GM12878 (cell line): ENCODE measurements at regions not wholly inside any gene's neighbourhood (a gene's known extent, or its start where the extent isn't known, plus 50 kb on each side); places are given as distances from the start of the nearest gene placed in this dataset.
A peak's percentile ranks its signal among the peaks of the same experiment; 100 is the strongest.

Experiments
- ATAC-seq: fragments of 200-7000 bp; cut with Tn5 transposase; 3 replicates; pipeline ENCODE4 v1.9.1; 2020; ENCODE audit warnings: mild to moderate bottlenecking, moderate library complexity
- BruUV-seq: library from RNA; stranded (reverse); fragments of 400-500 nt; replicated peaks from 2 replicates; lab custom pipeline; 2021; lab: Mats Ljungman, UMichigan
- CTCF ChIA-PET: fragments of 300-600 bp; sonication (Branson Sonifier 250); formaldehyde crosslinking; extraction: SDS; loops from one replicate; lab custom pipeline; 2021; ENCODE audit warnings: inconsistent platforms; lab: Yijun Ruan, JAX
- POLR2A ChIA-PET: fragments of 350-600 bp; formaldehyde crosslinking; extraction: SDS; loops from one replicate; lab custom pipeline; 2021; ENCODE audit warnings: inconsistent platforms; lab: Charles Lee
- RAD21 ChIA-PET: fragments of 300-600 bp; sonication (Branson Sonifier 250); formaldehyde crosslinking; loops from one replicate; lab custom pipeline; 2023; ENCODE audit warnings: antibody characterized with exemption; ENCODE audit not compliant: unreplicated experiment; lab: Charles Lee
- SMC1A ChIA-PET: fragments of 300-600 bp; sonication (Branson Sonifier 250); formaldehyde crosslinking; loops from one replicate; lab custom pipeline; 2023; ENCODE audit not compliant: unreplicated experiment, uncharacterized antibody; lab: Charles Lee
- DNase-seq: peaks from one replicate; pipeline ENCODE4 v3.0.0-alpha.2; 2011; ENCODE audit warnings: low read depth, low spot score
- FAIRE-seq: peaks from 3 replicates; lab custom pipeline; 2011; peaks lifted over from hg19 to GRCh38; lab: Jason Lieb, UNC
- H2AFZ ChIP-seq: 2 replicates; pipeline ENCODE4 v1.6.0; 2011; ENCODE audit warnings: low read depth, low read length, control low read depth; ENCODE audit not compliant: control insufficient read depth
- H3K27ac ChIP-seq: 2 replicates; pipeline ENCODE4 v1.5.1; 2011; ENCODE audit warnings: control low read depth; ENCODE audit not compliant: control insufficient read depth, insufficient read depth
- H3K27me3 ChIP-seq, 2 experiments: replicated peaks in 1 of 2; 2 replicates each; pipeline versions ENCODE4 v1.6.0 to v1.6.1; 2011; ENCODE audit warnings: low read length in 1 of 2; ENCODE audit not compliant: control insufficient read depth in 2 of 2, insufficient read depth in 2 of 2
- H3K36me3 ChIP-seq, 2 experiments: 2 replicates each; pipeline ENCODE4 v1.5.1; 2011; ENCODE audit warnings: low read length in 1 of 2; ENCODE audit not compliant: control insufficient read depth in 2 of 2, insufficient read depth in 2 of 2
- H3K4me1 ChIP-seq: 2 replicates; pipeline ENCODE4 v1.6.1; 2011; ENCODE audit warnings: mild to moderate bottlenecking, low read length, moderate library complexity, mixed read lengths; ENCODE audit not compliant: control insufficient read depth, insufficient read depth
- H3K4me2 ChIP-seq: 2 replicates; pipeline ENCODE4 v1.6.0; 2011; ENCODE audit warnings: control low read depth; ENCODE audit not compliant: control insufficient read depth, insufficient read depth
- H3K4me3 ChIP-seq: fragments of 200-600 bp; sonication (generic); 2 replicates; pipeline ENCODE4 v1.5.1; 2016
- H3K79me2 ChIP-seq: 2 replicates; pipeline ENCODE4 v1.6.0; 2011; ENCODE audit warnings: low read length; ENCODE audit not compliant: control insufficient read depth, insufficient read depth
- H3K9ac ChIP-seq: 2 replicates; pipeline ENCODE4 v1.8.0; 2011; ENCODE audit warnings: low read length, control low read depth, mixed read lengths; ENCODE audit not compliant: control insufficient read depth, insufficient read depth
- H3K9me3 ChIP-seq: replicated peaks from 3 replicates; pipeline ENCODE4 v1.5.1; 2011; ENCODE audit warnings: mild to moderate bottlenecking, low read length; ENCODE audit not compliant: control insufficient read depth, insufficient read depth
- H4K20me1 ChIP-seq: 2 replicates; pipeline ENCODE4 v1.6.0; 2011; ENCODE audit not compliant: control insufficient read depth, insufficient read depth
- ATF7 ChIP-seq: fragments of 450-650 bp; IDR thresholded peaks from 2 replicates; pipeline ENCODE4 v1.6.1; 2016; ENCODE audit warnings: low read depth, mild to moderate bottlenecking
- CREB1 ChIP-seq: IDR thresholded peaks from 2 replicates; pipeline ENCODE4 v1.6.1; 2012; ENCODE audit warnings: low read depth, mild to moderate bottlenecking, inconsistent platforms
- KAT2A ChIP-seq: conservative IDR thresholded peaks from 2 replicates; pipeline ENCODE4 v1.6.1; 2011; ENCODE audit warnings: low read depth, low read length; ENCODE audit not compliant: control insufficient read depth
- LARP7 ChIP-seq: fragments of 450-650 bp; IDR thresholded peaks from 2 replicates; pipeline ENCODE4 v1.6.1; 2017; ENCODE audit warnings: mild to moderate bottlenecking
- PML ChIP-seq: IDR thresholded peaks from 2 replicates; pipeline ENCODE4 v1.6.1; 2012; ENCODE audit warnings: low read length, inconsistent platforms
- POLR2A ChIP-seq: IDR thresholded peaks from 2 replicates; pipeline ENCODE4 v1.6.1; 2011; ENCODE audit warnings: low read depth, mild to moderate bottlenecking, low read length
- TAF1 ChIP-seq: IDR thresholded peaks from 2 replicates; pipeline ENCODE4 v1.6.1; 2011; ENCODE audit warnings: mild to moderate bottlenecking, low read depth, low read length, borderline replicate concordance
- ZNF207 ChIP-seq: fragments of 450-650 bp; IDR thresholded peaks from 2 replicates; pipeline ENCODE4 v1.6.1; 2014; ENCODE audit warnings: antibody characterized with exemption, mild to moderate bottlenecking, borderline replicate concordance
- ZNF687 ChIP-seq: fragments of 450-650 bp; IDR thresholded peaks from 2 replicates; pipeline ENCODE4 v1.6.1; 2017; ENCODE audit warnings: mild to moderate bottlenecking, moderate library complexity
- WGBS: methylation state at CpG from one replicate; pipeline ENCODE4 v1.1.6; 2016; ENCODE audit warnings: low lambda C conversion rate; ENCODE audit not compliant: insufficient replicate concordance, insufficient coverage; ENCODE audit errors: missing lambda C conversion rate; 5-methylcytosine and 5-hydroxymethylcytosine counted together
- in situ Hi-C: fragments of 300-500 bp; cut with MboI; formaldehyde crosslinking; loops from 9 replicates; pipeline ENCODE4 v1.14.3; 2018; ENCODE audit warnings: mixed read lengths
- intact Hi-C: fragments of 100-400 bp; cut with micrococcal nuclease; formaldehyde crosslinking; loops from one replicate; pipeline ENCODE4 v1.14.2; 2022; ENCODE audit not compliant: unreplicated experiment
- TF ChIP-seq, protein P1 (sequence below): IDR thresholded peaks from 2 replicates; pipeline ENCODE4 v1.6.1; 2012; ENCODE audit warnings: improper control_type of control experiment, low read depth, low read length; ENCODE audit not compliant: insufficient replicate concordance
- TF ChIP-seq, protein P2 (sequence below), 3 experiments: IDR thresholded peaks in 2 of 3; conservative IDR thresholded peaks in 1 of 3; 2 replicates each; pipeline ENCODE4 v1.5.1; 2011; ENCODE audit warnings: low read depth in 3 of 3, low read length in 3 of 3, mild to moderate bottlenecking in 3 of 3, control low read depth in 2 of 3, moderate library complexity in 2 of 3, inconsistent platforms in 1 of 3, mixed read lengths in 1 of 3; ENCODE audit not compliant: control insufficient read depth in 2 of 3, insufficient read depth in 1 of 3; ENCODE audit errors: extremely low read depth in 1 of 3

DNA sequence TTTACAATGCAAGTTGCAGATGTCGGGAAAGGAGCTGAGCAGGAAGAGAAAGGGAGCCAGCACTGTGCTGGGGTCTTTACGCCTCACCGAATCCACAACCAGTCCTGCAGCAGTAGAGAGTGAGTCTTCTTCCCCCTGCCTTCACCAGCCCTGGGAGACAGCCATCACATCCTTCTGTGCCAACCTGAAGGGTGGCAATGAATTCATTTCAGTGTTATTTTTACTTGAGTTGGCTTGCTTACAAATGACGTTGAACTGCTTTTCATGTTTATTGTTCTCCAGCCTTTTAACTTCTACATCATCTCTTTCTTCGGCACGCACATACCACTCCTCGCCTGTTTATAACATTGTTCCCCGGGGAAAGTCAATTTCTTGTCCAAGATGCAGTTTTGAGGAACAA is 77.1 kb downstream of the TRIM42 start:
- Histone ChIP-seq H3K4me3 (no peak overlapping the region), H3K79me2 (no peaks in the 10 kb centered on the region), H3K36me3 (no peaks in the 10 kb centered on the region), H3K9me3 (no peaks in the 10 kb centered on the region), H3K9ac (no peak overlapping the region), H3K4me2 (peak overlapping the region; percentile 19; the same call in 1 of the 2 replicates), H3K27ac (no peak overlapping the region), H3K4me1 (peaks cover 23% of the 10 kb centered on the region), H3K27me3 (no peaks in the 10 kb centered on the region), H4K20me1 (no peaks in the 10 kb centered on the region), H2AFZ (no peak overlapping the region)
- no TSS peak for BruUV-seq
- no peak for DNase-seq
- ChIA-PET RAD21 (interaction anchor here (0.9 to 2.0 kb wide), 6 partner anchors 10 to 585 kb away, joined by 3 to 13 read pairs (median 5); no protein-coding TSS in a partner anchor), CTCF (interaction anchor here (0.7 to 2.4 kb wide), 6 partner anchors 9 to 110 kb away, joined by 3 to 13 read pairs (median 4); no protein-coding TSS in a partner anchor), POLR2A (no interaction called here), SMC1A (interaction anchor here (1.0 to 2.8 kb wide), 13 partner anchors 8 to 541 kb away, joined by 3 to 15 read pairs (median 5); no protein-coding TSS in a partner anchor)
- intact Hi-C loops, result loop anchor here (1.0 to 5.0 kb wide), 2 partner anchors 87 to 108 kb away; no protein-coding TSS in a partner anchor
- no peak for FAIRE-seq
- TF ChIP-seq ZNF687 (no peak), TAF1 (no peak), CREB1 (no peak), POLR2A (no peak), LARP7 (no peak), PML (no peak), ZNF207 (no peak), KAT2A (no peak), ATF7 (no peak)
- TF ChIP-seq, protein P1, sequence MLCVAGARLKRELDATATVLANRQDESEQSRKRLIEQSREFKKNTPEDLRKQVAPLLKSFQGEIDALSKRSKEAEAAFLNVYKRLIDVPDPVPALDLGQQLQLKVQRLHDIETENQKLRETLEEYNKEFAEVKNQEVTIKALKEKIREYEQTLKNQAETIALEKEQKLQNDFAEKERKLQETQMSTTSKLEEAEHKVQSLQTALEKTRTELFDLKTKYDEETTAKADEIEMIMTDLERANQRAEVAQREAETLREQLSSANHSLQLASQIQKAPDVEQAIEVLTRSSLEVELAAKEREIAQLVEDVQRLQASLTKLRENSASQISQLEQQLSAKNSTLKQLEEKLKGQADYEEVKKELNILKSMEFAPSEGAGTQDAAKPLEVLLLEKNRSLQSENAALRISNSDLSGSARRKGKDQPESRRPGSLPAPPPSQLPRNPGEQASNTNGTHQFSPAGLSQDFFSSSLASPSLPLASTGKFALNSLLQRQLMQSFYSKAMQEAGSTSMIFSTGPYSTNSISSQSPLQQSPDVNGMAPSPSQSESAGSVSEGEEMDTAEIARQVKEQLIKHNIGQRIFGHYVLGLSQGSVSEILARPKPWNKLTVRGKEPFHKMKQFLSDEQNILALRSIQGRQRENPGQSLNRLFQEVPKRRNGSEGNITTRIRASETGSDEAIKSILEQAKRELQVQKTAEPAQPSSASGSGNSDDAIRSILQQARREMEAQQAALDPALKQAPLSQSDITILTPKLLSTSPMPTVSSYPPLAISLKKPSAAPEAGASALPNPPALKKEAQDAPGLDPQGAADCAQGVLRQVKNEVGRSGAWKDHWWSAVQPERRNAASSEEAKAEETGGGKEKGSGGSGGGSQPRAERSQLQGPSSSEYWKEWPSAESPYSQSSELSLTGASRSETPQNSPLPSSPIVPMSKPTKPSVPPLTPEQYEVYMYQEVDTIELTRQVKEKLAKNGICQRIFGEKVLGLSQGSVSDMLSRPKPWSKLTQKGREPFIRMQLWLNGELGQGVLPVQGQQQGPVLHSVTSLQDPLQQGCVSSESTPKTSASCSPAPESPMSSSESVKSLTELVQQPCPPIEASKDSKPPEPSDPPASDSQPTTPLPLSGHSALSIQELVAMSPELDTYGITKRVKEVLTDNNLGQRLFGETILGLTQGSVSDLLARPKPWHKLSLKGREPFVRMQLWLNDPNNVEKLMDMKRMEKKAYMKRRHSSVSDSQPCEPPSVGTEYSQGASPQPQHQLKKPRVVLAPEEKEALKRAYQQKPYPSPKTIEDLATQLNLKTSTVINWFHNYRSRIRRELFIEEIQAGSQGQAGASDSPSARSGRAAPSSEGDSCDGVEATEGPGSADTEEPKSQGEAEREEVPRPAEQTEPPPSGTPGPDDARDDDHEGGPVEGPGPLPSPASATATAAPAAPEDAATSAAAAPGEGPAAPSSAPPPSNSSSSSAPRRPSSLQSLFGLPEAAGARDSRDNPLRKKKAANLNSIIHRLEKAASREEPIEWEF, result no peak
- TF ChIP-seq, protein P2, sequence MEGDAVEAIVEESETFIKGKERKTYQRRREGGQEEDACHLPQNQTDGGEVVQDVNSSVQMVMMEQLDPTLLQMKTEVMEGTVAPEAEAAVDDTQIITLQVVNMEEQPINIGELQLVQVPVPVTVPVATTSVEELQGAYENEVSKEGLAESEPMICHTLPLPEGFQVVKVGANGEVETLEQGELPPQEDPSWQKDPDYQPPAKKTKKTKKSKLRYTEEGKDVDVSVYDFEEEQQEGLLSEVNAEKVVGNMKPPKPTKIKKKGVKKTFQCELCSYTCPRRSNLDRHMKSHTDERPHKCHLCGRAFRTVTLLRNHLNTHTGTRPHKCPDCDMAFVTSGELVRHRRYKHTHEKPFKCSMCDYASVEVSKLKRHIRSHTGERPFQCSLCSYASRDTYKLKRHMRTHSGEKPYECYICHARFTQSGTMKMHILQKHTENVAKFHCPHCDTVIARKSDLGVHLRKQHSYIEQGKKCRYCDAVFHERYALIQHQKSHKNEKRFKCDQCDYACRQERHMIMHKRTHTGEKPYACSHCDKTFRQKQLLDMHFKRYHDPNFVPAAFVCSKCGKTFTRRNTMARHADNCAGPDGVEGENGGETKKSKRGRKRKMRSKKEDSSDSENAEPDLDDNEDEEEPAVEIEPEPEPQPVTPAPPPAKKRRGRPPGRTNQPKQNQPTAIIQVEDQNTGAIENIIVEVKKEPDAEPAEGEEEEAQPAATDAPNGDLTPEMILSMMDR (IDR thresholded peaks at IDR 0.05 in 2 of 3, conservative IDR thresholded peaks at IDR 0.05 in 1 of 3; ENCODE audit: control insufficient read depth in 2 of 3, extremely low read depth in 1 of 3, insufficient read depth in 1 of 3, low read depth in 3 of 3, low read length in 3 of 3), result no peak
- WGBS, result 63% methylated on average over 8 of the region's 8 CpGs
- in situ Hi-C loops, result no loop called here
- ATAC-seq, result no peak
